ENCODE measurements at regions not wholly inside any gene's neighbourhood (a gene's known extent, or its start where the extent isn't known, plus 50 kb on each side); places are given as distances from the start of the nearest gene placed in this dataset.

GRCh38 chr4:125729171-125729570 lies 414.4 kb downstream of the FAT4 start:
- TF ChIP-seq POLR2A (IDR thresholded peaks at IDR 0.05) (no peak), CTCF (IDR thresholded peaks at IDR 0.05 in 4 of 5, conservative IDR thresholded peaks at IDR 0.05 in 1 of 5) (no peak)
